Amygdala (tissue), 56 donors: ENCODE measurements at regions not wholly inside any gene's neighbourhood (a gene's known extent, or its start where the extent isn't known, plus 50 kb on each side); places are given as distances from the start of the nearest gene placed in this dataset.

ENCODE experiments used
- DNase-seq, 56 donors: peaks; one replicate each; lab custom pipeline; 2025; lab: John Stamatoyannopoulos, UW

- DNase-seq = no peak
Observed at GRCh38 chr6:22007469-22007868, 289.4 kb downstream of the PRL start.

- no peak for DNase-seq
Observed at GRCh38 chr6:22008248-22008836, 288.5 kb downstream of the PRL start.

- DNase-seq = no peak
Observed at GRCh38 chr6:22010102-22010501, 286.7 kb downstream of the PRL start.

GRCh38 chr6:22015216-22015615 is 281.6 kb downstream of the PRL start:
- DNase-seq = no peak

DNA sequence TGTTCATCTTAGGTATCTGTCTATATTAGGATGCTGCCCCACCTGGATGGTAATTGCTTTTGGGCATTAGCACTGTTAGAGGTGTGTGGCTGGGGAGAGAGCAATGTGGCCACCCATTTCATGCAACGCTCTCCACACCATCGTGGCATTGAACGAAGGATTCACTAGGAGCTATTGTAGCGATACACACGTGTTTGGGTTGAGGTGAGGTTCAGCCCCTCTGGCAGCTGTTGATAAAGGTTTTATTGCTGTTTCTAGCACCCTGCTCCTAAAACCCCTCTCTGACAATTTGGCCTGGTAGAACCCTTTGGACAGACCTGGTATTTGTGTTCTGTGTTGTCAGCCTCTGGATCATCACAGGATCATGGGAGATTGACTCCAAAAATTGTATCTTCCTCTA is 280.9 kb downstream of the PRL start:
- no peak for DNase-seq

DNA sequence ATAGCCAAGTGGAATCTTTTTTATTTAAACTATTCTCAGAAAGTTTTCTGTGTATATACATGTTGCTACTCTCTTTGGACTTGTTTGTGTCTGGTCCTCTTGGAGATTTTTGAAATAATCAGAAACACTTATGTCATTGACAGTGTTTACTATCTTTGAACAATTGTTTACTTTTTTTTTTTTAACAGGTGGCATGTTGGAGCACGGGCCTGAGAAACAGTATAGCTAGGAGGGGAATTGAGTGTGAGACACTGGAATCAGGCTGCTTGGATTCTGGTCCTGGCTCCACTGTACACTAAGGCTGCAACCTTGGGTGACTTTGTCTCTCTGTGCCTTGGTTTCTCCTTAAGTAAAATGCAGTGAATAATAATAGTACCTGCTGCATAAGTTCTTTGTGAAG is 279.6 kb downstream of the PRL start:
- DNase-seq = no peak

DNA sequence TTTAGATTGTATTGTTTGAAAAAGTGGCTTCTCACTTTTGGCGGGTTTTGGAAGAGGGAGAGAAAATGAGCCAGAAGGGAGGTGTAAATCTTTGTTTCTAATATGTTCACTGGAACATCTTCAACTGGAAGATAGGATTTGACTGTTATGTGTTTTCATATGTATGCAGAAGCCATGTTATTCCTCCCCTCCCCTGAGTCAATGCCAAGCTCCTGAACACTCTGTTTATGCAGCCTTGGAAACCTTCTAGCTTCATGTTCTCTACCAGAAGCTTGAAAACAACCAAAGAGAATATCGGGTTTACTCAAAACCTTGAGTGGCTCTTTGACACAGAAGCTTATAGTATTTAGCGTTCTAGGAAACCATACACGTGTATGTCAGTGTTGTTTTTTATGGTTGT is 279.1 kb downstream of the PRL start:
- DNase-seq = no peak

- no peak for DNase-seq
Observed at GRCh38 chr6:22019857-22020256, 277.0 kb downstream of the PRL start.

DNA sequence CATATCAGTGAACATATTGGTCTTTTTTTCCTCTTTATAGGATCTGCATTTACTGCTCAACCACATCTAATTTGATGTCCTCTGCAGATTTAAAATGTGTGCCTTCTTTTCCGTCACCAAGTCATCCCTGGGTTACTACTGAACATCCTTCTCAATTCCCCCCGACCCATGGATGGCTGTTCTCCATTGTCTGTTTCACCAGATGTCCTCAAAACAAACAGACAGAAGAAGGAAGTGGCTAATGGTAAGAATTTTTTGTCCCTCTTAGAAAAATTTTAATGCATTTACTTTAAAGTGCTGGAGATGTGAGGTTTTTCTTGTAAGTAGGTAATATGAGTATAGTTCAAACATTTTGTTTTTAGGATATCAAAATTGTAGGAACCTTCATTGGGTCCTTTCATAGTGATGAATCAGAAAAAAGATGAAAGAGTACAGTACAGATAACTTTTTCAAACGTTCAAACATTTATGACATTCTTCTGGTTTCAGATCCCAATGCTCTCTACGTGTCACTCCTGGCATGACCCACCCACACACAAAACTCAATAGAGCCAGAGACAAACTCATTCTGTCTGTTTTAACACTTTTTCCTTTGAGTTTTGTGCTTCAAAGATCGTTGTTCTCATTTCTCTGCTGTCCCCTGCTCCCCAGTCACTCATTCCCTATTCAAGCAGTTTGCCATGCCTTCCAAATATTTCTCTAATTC is 276.4 kb downstream of the PRL start:
- no peak for DNase-seq

GRCh38 chr6:22021966-22022365 is 274.9 kb downstream of the PRL start:
- DNase-seq = no peak

GRCh38 chr6:22023937-22024336 is 272.9 kb downstream of the PRL start:
- DNase-seq = no peak

GRCh38 chr6:22024973-22025467 is 271.8 kb downstream of the PRL start:
- DNase-seq = no peak

GRCh38 chr6:22025468-22026163 is 271.2 kb downstream of the PRL start:
- peak in 5 of 56 donors; percentile 2 to 8 (median 7) for DNase-seq

- no peak for DNase-seq
Observed at GRCh38 chr6:22026164-22026678, 270.6 kb downstream of the PRL start.

DNA sequence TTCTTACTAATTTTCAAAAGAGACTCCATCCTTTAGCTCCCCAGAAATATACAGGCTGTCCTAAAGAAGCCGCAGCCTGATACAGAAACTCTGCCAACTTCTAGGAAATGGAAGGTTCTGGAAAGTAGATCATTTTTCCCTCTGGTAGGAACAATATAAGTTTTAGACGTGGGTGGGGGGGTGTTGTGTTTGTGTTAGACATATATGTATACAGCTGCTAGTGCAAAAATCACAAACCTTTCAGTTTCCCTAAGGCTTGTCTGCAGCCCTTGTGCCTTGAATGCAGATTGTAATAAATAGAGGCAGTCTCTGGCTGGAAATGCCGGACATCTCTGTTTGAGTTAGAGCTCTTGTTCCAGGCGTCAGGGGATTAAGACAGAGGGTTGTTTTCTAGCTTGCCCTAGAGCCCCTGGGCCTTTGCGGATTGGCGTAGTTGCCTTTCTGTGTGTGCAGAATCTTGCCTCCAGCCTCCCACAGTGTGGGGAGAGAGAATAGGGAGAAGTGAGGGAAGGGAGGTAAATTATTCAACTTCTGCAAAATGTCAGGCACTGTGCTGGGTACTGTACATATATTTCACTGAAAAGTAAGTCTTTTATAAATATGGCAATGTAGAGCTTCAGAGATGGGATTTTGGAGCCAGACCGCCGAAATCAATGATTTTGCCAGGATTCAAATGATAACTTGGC is 269.7 kb downstream of the PRL start:
- DNase-seq = no peak

- no peak for DNase-seq
Observed at GRCh38 chr6:22028403-22029090, 268.3 kb downstream of the PRL start.

- no peak for DNase-seq
Observed at GRCh38 chr6:22029171-22029570, 267.7 kb downstream of the PRL start.

DNA sequence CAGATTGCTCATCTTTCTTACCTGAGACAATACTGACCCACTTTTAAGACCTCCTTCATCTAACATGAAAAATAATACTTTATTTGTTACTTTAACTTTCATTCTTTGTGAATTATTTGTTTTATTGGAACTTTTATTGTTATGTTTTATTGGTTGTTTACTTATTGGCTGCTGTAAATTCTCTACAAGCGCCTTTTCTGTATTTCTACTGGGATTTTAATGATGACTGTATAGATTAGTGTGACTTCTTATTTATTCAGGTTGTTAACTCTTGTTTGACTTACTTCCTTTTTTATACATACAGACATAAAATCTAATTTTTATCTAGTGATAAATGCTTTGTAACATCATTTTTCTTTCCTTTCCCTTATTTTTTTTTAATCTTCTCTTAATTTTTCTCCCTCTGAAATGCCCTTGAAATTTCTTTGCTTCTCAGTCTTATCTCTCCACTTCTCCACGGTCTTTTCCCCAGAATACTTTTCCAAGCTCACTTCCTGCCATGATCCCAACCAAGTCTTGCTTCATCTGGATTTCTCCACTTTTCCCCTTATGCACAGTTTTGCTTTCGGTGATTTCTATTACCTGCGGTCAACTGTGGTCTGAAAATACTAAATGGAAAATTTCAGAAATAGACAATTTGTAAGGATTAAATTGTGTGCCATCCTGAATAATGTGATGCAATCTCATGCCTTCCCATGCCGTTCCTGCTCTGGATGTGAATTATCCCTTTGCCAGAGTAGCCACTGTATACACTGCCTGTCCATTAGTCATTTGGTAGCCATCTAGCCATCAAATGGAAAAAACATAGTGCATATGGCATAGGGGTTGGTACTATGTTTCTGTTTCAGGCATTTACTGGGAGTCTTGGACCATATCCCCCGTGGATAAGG is 265.9 kb downstream of the PRL start:
- DNase-seq = no peak

DNA sequence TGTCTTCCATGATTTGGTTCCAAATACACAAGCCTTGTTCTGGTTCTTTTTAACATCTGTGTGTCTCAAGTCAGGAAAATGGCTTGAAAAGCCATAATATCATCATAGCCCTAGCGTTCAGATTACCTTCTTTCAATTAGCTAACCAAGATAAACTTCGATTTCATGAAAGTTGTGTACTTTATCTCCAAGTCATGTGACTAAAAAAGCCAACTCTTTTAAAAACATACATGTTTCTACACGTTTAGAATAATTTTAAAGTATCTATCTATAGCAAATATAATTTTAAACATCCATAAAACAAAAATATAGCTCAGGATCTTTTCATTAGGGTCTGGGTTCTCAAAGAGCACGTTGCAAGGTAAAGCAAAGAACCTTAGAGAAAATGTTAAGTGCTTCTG is 261.1 kb downstream of the PRL start:
- DNase-seq = no peak
